ENCODE measurements at regions not wholly inside any gene's neighbourhood (a gene's known extent, or its start where the extent isn't known, plus 50 kb on each side); places are given as distances from the start of the nearest gene placed in this dataset.
"Not testable (repeated sequence)": the region's sequence is repeated elsewhere in the genome, so short reads cannot be mapped to it uniquely, and the experiment has no call there.

DNA sequence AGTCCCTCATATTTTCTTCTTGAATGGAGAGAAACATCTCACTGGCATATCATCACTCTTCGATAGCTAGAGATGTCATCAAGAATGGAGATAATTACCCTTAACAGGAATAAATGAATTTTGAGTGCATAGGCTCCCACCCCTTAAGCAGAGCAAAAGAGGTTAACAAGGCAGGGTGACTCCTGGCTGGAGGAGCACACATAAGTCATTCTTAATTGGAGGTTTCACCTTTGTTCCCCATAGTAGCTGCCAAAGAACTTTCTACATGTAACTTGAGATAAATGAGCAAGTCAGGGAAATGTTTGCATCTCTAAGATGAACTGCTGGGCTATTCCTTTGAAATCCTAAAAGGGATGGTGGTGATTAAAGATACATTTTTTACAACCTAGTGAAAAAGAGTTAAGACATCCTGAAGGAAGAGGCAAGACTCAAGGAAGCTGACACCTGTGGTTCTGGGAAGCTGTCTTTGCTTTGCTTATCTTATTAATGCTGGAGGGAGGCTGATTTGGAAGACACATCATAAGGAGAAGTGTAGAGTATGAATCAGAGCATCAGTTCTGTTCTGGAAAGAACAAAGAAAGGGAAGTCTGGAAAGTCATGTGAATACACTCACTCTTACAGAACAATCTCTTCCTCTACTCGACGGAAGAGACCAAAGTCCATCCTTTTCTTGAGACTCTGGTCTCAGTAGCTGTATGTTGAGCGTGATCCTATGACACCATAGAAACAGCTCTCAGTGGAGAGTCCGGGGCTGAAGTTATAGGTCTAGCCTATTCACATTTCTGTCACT is 326.3 kb downstream of the OSTF1 start:
- DNase-seq: no peak

DNA sequence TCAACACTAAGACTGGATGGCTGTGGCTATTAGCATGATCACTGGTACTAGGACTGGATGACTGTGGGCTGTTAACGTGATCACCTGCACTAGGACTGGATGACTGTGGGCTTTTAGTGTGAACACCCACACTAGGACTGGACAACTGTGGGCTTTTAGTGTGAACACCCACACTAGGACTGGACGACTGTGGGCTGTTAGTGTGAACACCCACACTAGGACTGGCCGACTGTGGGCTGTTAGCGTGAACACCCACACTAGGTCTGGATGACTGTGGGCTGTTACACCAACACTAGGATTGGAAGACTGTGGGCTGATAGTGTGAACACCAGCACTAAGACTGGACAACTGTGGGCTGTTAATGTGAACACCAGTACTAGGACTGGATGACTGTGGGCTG is 329.2 kb downstream of the OSTF1 start:
- no peak for DNase-seq

DNA sequence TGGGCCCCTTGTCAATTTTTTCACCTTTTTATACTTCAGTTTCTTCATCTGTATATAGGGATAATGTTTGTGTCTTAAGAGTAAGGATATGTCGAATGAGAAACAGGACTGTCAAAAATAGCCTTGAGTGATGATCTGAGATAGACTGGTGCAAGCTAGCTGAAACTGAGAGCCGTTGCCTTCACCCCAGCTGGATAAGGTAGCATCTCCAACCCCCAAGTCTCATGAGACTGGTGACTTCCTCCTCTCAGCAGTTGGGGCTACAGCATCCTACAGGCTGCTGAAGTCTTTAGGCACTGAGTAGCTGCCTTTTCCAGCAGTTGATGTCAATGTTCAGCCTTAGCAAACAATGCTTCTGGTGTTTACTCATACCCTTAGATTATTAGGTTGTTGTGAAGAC is 330.2 kb downstream of the OSTF1 start:
- DNase-seq: no peak

DNA sequence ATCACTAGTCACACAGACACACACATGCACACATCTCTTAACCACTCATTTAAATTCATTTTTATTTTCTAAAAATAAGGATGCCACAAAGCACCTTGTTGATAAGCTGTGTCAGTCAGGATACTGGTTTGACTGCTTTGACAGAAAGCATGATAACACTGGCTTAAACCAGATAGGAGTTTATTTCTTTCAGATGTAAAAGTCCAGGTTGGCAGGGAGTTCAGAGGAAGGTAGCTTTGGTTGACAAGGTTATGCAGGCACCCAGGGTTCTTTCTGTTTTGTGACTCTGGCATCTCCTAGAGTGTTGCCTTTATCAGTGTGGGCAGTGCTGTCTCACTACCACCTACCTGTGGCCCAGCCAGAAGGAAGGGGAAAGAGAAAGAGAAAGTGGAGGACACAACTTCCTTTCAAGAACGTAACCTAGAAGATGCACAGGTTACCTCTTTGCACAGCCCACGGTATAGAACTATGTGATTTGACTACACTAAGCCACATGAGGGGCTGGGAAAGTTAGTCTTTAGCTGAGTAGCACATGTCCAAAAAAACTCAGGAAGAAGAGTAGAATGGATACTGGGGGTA is 334.7 kb downstream of the OSTF1 start:
- DNase-seq: no peak

DNA sequence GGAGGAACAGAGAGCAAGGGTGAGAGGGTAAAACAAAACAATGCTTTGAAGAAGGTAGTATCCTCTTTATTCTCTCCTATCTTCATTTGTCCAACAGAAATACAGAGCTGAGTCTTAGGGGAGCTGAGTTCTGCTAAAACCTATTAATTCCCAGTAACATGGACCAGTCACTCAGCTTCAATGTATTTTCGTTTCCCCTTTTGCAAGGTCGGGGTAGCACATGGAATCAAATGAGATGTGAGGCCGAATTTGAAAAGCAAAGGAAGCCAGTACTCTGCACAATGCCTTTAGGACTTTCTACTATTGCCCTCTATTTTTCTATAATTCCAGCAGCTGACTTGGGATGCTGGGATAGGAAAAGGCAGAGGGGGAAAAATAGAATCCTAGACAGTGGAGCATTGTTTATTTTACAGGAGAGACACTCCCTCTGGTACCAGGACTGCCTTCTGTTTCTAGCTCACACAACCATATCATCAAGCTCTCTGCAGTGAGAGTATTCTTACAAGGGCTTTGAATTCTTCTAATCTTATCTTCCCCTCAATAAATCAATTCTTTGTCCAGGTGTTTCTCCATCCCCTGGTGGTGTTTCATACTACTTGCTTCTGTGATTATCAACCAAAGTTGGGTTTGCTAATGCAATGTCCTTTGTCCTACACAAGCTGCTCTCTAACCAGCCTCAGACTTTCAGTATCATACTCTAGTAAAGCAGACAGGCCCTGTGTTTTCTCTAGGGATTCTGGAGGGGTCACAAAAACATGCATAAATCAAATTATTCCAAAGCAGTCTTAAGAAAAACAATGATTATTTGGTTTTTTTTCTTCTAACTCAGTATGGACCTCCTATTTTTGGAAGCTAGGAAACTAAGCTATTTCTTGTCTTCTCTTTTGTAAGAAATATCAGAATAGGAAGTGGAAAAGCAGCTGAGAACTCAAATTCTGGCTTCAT is 341.5 kb downstream of the OSTF1 start:
- no peak for DNase-seq

DNA sequence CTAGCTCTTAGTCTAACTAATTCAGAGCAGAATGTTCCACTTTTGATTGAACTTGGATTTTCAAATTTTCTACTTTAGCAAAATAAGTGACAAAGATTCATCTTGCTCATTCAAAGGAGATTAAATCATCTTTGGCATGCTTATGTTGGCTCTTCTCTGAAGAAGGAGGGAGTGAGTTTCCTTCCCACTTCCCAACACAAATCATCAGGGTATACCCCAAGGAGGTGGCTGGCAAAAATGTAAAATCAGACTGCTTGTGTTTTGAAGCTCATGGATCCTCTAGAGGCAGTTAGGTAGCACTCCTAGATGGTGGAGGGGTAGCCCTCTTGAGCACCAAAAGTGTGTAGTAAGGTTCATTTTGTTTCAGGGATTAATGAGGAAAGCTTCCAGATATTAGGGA is 343.1 kb downstream of the OSTF1 start:
- DNase-seq: no peak

DNA sequence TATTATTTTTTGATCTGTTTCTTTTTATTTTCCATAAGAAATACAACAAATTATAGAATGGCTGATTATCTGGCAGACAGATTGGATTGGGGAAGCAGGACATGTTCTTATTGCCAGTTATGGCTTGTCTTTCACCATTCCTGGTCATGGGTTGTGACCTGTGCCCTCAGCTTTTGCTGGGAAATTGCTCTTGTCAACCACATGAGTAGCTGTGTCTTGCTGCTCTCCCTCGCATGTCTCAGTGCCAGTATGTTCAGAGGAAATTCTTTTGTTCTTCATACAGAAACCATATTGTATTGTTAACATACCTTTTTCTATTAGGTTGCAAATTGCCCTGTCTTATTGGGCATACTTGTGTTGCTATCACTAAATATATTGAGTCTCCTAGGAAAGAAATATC is 344.1 kb downstream of the OSTF1 start:
- DNase-seq: no peak

DNA sequence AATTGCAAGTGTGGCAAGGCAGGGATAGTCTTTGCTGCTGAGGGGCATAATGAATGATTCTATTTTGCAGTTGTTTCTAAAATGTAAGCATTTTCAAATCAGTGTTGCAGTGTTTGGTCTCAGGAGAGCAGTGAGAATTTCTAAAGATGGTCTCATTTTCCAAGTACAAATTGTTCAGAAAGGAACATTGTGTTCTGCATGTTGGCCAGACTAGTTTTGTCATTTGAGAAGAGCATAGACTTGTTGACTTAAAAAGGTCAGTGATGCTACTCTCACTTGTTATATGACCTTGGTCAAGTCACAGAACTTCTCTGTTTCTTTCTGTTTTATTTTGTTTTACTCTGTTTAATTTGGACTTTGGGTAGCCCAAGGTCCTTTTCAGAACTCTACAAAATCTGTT is 344.6 kb downstream of the OSTF1 start:
- DNase-seq: no peak

DNA sequence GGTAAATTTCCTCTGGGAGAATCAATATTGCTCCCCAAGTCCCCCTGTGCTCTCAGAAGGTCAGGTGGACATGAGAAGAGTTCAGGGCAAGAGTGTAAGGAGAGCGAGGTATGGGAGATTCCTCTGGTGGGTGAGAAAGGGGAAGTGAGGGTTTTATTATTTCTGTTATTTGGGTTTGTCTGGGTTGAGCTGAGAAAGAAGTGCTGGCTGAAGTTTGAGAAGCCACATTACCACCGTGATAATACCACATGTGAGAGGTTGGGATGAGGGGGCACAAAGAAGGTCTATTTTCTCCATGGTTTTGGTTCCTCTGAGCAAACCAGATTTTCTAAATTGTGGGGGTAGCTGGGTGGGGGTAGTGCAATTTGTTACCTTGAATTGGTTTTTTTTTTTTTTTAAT is 350.4 kb downstream of the OSTF1 start:
- no peak for DNase-seq

DNA sequence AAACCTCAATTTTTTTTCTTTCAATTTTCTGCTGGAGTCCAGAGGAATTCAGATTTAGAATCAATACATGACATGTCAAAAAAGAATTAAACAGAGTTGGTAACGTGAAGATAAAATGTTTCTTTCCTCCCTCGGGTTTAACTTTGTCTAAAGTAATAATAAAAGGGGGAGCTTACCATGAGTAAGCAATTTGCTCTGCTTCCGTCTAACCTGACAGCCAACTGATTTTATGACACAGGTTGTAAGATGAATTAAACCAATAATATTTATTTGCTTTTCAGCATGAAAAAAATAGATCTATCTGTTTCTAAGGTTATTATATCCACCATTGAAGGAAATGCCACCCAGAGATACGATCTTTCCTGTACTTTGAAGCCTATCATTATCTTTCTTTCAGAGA is 352.6 kb downstream of the OSTF1 start:
- DNase-seq: no peak

DNA sequence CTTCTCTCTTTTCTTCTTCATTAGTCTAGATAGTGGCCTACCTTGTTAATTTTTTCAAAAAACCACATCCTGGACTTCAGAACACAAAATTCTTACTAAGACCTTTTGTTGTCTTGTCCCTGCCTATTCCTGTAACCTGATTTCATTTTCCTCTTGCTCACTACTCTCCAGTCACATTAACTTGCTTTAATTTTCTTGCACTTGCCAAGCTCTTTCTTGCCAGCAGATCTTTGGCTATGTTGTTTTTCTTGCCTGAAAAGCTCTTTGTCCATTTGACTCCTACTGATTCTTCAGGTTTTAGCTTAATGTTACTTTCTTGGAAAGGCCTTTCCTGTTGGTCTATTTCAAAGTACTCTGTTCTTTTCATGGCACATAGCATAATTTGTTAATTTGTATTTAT is 356.8 kb downstream of the OSTF1 start:
- DNase-seq: no peak

DNA sequence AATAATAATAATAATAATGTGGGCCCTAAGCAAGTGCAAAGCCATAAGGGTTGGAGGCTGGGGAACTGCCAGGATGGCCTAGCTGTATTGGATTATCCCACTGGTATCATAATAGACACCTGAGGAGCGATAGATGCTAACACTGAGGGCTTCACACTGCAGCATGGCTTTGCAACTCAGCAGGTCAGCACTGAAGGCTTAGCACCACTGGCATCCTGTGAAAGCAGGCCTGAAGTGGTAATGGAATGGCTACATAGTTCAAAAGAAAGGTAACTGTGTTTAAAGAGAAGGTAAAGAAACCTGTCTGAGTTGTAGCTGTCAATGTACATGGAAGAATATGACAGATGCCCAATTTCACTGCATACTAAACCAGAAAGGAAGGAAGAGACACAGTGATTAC is 359.0 kb downstream of the OSTF1 start:
- no peak for DNase-seq

DNA sequence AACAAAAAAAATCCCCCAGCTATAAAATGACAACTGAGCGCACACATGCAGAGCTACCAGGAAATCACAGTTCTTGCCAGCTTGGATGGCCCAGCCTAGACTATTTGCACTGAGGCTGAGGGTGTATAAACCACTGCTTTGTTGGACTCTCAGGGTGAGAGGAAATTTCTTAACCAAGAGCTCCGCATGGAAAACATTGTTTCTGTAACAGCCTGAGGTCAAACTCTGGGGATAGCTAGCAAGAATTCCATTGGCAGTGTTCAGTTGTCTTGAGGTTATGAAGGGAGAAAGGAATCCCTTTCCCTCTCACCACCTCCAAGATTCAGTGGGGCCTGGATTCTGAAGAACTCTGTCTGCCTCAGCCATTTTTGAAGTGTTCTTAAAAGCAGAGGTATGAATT is 360.0 kb downstream of the OSTF1 start:
- no peak for DNase-seq

DNA sequence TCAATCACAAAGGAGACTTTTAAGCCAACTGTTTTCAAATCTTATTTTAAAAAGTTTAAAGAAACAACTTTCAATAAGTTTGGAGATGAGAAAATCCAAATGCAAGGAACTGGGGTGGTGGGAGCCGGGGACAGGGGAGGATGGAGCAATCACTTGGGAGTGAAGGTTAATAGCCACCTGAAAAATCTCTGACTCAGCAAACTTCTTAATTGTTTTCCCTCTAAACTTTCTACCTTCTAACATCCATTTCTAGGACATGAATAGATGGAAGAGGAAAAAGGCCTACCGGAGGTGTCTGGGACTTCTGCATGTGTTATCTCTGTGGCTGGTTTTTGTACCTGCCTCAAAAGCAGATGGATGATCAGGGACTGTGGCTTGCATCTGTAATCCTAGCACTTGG is 360.6 kb downstream of the OSTF1 start:
- no peak for DNase-seq

DNA sequence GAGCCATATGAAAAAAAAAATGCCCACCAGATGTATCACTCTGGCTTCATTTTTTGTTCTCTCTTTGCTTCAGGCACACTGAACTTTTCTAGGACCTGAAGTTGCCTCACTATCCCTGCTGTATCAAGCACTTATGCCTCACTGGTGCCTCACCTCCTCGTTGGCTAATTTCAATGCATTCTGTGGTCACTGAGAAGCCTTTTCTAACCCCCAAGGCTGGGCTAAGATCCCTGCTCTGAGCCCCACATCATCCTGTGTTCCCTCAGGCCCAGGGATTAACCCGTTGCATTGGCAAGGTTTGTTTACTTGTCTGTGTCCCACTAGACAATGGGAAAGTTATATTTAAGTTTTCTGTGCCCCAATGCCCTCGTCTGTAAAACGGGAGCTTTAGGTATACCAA is 362.7 kb downstream of the OSTF1 start:
- DNase-seq: no peak

DNA sequence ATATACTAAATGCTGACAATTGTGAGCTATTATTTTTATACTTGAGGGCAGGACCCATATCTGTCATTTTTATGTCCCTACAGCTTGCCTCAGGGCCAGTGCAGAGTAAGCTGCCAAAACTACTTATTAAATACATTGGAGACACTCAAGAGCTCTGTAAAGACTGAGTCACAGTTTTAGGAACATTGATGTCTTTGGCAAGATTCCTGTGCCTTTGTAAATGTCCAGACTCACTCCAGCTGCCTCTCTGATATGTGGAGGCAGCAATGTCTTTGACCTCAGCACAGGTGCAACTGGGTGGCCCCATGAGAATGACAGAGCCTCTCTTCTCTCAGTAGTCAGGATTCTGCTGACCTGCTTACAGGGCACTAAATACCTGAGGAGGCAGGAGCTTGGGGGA is 363.2 kb downstream of the OSTF1 start:
- DNase-seq: no peak

DNA sequence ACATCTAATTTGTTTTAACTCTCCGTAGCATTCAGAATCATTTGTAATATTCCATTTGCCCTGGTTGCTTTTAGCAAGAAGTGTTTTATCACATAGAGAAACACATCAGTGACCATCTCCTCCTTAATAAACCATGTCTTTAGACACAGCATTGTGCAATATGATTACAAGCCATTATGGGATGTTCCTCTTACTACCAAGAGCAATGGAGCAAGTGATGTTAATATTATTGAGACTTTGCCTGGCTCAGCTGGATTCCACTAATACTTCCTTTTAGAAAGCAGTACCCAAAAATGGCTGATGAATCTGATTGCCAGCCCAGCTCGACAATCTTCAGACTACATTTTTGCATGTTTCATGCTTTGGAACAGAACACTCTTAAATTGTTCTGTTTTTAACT is 364.2 kb downstream of the OSTF1 start:
- DNase-seq: no peak

DNA sequence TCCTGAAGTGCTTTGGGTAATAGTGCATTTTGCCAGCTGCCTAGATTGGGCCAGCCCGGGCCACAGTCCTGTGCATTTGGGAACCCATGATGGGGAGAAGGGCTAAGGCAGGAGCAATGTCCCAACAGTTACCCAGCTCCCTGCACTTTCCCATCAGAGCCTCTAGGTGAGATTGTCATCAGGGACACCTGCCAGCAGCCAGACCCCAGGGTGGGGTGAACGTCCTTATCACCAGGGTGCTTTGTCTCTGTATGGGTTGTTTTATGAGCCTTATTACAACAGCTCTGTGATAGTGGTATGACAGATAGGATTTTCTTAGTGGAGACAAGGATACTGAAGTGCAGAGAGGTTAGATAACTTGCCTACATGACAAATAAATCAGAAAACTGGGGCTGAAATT is 365.7 kb downstream of the OSTF1 start:
- DNase-seq: no peak

DNA sequence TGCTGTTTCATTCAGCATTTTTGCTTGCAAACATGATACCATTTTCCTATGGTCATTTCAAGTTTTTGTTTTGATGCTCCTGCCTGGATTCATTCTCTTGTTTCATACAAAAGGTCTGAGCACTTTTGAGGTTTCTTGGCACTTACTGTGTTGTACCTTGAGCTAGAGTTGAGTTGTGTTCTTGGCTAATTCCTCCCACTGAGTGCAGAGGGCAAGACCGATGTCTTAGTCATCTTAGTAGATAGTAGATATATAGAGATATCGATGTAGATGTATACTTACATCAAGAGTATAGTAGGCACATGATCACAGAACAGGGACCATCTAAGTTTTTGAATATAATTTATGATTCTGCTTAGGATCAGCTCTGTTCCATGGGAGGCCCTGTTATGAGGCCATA is 366.6 kb downstream of the OSTF1 start:
- no peak for DNase-seq

DNA sequence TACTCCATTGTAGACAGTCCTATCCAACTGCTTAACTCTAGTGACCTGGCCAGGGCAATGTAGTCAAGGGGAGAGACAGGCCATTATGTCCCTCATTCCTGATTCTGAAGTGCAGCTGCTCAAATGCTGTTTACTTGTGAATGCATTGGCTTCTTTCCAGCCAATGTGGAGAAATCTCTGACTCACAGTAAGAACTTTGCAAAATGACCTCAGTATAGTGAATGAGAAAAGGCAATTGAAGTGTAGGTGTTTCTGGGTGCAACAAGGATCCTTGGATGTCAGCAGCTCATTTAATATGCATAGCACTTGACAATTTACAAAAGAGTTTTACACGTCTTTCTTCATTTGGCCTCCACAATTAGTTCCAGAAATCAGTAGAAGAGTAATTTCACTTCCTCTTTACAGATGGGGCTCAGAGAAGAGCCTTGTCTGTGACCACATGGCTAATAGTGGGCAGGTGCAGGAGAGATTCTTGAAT is 367.2 kb downstream of the OSTF1 start:
- DNase-seq: no peak

DNA sequence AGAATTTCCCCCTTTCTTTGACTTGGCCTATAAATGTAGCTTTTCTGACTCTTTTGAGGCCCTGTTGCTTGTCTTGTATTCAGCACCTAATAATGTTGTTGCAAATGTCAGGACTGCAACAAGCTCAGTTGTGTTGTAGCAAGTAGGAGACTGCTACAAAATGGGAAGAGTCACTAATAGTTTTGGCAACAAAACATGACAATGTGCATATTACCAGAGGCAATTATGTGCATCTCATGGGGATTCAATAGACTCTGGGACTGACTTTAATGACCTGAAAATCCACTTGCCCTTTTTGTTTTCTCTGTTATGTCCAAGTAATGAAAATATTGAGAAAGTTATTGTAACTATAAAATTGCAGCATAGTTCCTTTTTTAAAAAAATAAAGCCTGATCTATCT is 368.4 kb downstream of the OSTF1 start:
- no peak for DNase-seq

DNA sequence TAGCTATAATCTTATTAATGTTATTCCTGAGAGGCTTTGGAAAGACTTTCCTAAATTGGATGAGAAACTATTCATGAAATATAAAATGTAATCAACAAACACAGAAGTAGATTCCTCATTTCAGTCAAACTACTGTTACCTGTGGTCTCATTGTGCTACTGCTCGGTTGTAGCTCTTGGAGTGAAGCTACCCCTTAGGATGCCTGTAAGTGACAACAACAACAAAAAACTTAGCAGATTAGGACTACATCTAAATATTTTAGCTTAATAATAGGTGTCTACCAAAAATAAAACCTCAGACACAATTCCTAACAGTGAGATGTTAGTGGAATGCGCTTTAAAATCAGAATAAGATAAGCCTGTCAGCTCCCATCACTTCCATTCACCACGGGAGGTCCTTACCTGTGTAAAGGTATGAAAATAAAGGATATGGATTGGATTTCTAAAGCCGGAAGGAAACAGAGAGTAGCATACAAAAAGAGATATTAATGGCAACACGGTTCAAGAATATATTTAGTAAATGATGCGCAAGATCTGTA is 369.2 kb downstream of the OSTF1 start:
- DNase-seq: no peak

DNA sequence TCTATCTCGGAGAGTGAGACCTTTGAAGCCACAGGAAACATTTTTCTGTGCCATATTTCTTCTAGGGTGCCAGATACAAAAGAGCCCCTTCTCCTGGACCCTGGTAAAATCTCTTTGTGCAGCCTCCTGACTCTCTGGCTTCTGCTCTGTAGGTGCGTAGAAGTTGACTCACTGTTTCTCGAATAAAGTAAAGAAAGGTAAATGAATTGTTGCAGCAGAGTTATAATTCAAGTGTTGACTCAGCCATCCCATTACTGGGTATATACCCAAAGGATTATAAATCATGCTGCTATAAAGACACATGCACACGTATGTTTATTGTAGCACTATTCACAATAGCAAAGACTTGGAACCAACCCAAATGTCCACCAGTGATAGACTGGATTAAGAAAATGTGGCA is 371.0 kb downstream of the OSTF1 start:
- DNase-seq: not testable (repeated sequence)

DNA sequence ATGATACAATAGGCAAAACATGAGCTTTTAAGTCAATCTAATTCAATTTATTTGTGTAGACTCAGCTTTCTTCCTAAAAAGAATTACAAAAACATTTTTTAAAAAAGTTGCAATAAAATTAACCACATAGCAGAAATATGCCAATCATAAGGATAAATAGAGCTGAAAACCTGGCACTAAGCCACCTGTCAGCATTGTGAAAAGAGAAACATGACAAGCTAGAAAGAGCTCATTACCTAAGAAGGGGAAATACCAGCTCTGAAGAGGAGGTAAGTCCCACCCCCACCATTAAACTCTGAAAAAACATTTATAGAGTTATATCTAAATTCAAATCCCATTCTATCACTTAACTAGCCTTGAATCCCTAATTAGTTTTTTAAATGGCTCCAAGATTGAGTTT is 372.9 kb downstream of the OSTF1 start:
- no peak for DNase-seq

Data from stimulated activated CD4-positive, alpha-beta T cell treated with anti-CD3 and anti-CD28 coated beads, Interleukin-4, amount 100 ng/mL, for 1 hour (primary cell).